ENCODE measurements at regions not wholly inside any gene's neighbourhood (a gene's known extent, or its start where the extent isn't known, plus 50 kb on each side); places are given as distances from the start of the nearest gene placed in this dataset.
"Not testable (repeated sequence)": the region's sequence is repeated elsewhere in the genome, so short reads cannot be mapped to it uniquely, and the experiment has no call there.

GRCh38 chr9:65430221-65430620 is 145.2 kb upstream of the FOXD4L5 start:
- Histone ChIP-seq H3K4me2 (ENCODE audit: low read length) (no peak overlapping the region), H3K4me3 (ENCODE audit: low read length) (no peak overlapping the region), H4K20me1 (ENCODE audit: control insufficient read depth, insufficient read depth, low read depth, low read length) (no peaks in the 10 kb centered on the region), H3K9me3 (ENCODE audit: control insufficient read depth, insufficient read depth, low read length) (peaks cover 29% of the 10 kb centered on the region), H3K36me3 (ENCODE audit: control insufficient read depth, low read length) (no peaks in the 10 kb centered on the region), H3K27me3 (ENCODE audit: control insufficient read depth, low read length) (no peaks in the 10 kb centered on the region), H3K4me1 (ENCODE audit: control insufficient read depth, low read length) (no peaks in the 10 kb centered on the region), H3K79me2 (ENCODE audit: control insufficient read depth, low read length) (no peaks in the 10 kb centered on the region), H3F3A (ENCODE audit: control insufficient read depth, insufficient read depth) (peaks cover 3% of the 10 kb centered on the region), H3K27ac (ENCODE audit: low read depth, low read length) (no peak overlapping the region), H3K9me2 (replicated peaks; ENCODE audit: control insufficient read depth, low read length) (no peaks in the 10 kb centered on the region)
- no peak for TF ChIP-seq EZH2phosphoT487 (IDR thresholded peaks at IDR 0.05; ENCODE audit: borderline replicate concordance, low read length)
- TF ChIP-seq CTCF (IDR thresholded peaks at IDR 0.05; ENCODE audit: low read depth, low read length, poor library complexity, severe bottlenecking), result no peak

GRCh38 chr9:65427361-65427760 is 142.4 kb upstream of the FOXD4L5 start:
- peaks cover 24% of the 10 kb centered on the region for H3K9me3 ChIP-seq (ENCODE audit: control insufficient read depth, insufficient read depth, low read length)
- H3K9me2 ChIP-seq (replicated peaks; ENCODE audit: control insufficient read depth, low read length); H3F3A ChIP-seq (ENCODE audit: control insufficient read depth, insufficient read depth); H3K4me3 ChIP-seq (ENCODE audit: low read length); H3K36me3 ChIP-seq (ENCODE audit: control insufficient read depth, low read length); H4K20me1 ChIP-seq (ENCODE audit: control insufficient read depth, insufficient read depth, low read depth, low read length); H3K4me2 ChIP-seq (ENCODE audit: low read length); H3K4me1 ChIP-seq (ENCODE audit: control insufficient read depth, low read length); H3K27ac ChIP-seq (ENCODE audit: low read depth, low read length); H3K27me3 ChIP-seq (ENCODE audit: control insufficient read depth, low read length); H3K79me2 ChIP-seq (ENCODE audit: control insufficient read depth, low read length): not testable (repeated sequence)

GRCh38 chr9:65426813-65427212 is 141.8 kb upstream of the FOXD4L5 start:
- not testable (repeated sequence) for H3K4me1 ChIP-seq (ENCODE audit: control insufficient read depth, low read length); H3F3A ChIP-seq (ENCODE audit: control insufficient read depth, insufficient read depth); H3K27me3 ChIP-seq (ENCODE audit: control insufficient read depth, low read length); H3K79me2 ChIP-seq (ENCODE audit: control insufficient read depth, low read length); H3K4me2 ChIP-seq (ENCODE audit: low read length); H3K27ac ChIP-seq (ENCODE audit: low read depth, low read length); H3K36me3 ChIP-seq (ENCODE audit: control insufficient read depth, low read length); H3K4me3 ChIP-seq (ENCODE audit: low read length); H4K20me1 ChIP-seq (ENCODE audit: control insufficient read depth, insufficient read depth, low read depth, low read length); H3K9me2 ChIP-seq (replicated peaks; ENCODE audit: control insufficient read depth, low read length)
- peaks cover 19% of the 10 kb centered on the region; the same call in 1 of the 2 replicates for H3K9me3 ChIP-seq (ENCODE audit: control insufficient read depth, insufficient read depth, low read length)

- Histone ChIP-seq H3K9me3 (ENCODE audit: control insufficient read depth, insufficient read depth, low read length) (peaks cover 18% of the 10 kb centered on the region; the same call in 1 of the 2 replicates), H3K4me3 (ENCODE audit: low read length) (no peak overlapping the region)
- TF ChIP-seq EZH2phosphoT487 (IDR thresholded peaks at IDR 0.05; ENCODE audit: borderline replicate concordance, low read length) (no peak), CTCF (IDR thresholded peaks at IDR 0.05; ENCODE audit: low read depth, low read length, poor library complexity, severe bottlenecking) (no peak)
Measured at GRCh38 chr9:65426231-65426630, 141.2 kb upstream of the FOXD4L5 start.

GRCh38 chr9:65425183-65425582 is 140.2 kb upstream of the FOXD4L5 start:
- H3K9me3 ChIP-seq (ENCODE audit: control insufficient read depth, insufficient read depth, low read length), result peaks cover 18% of the 10 kb centered on the region; the same call in 1 of the 2 replicates
- H3K27me3 ChIP-seq (ENCODE audit: control insufficient read depth, low read length); H3K27ac ChIP-seq (ENCODE audit: low read depth, low read length); H3K4me1 ChIP-seq (ENCODE audit: control insufficient read depth, low read length); H3K4me2 ChIP-seq (ENCODE audit: low read length); H3K4me3 ChIP-seq (ENCODE audit: low read length); H3K9me2 ChIP-seq (replicated peaks; ENCODE audit: control insufficient read depth, low read length); H3K36me3 ChIP-seq (ENCODE audit: control insufficient read depth, low read length); H4K20me1 ChIP-seq (ENCODE audit: control insufficient read depth, insufficient read depth, low read depth, low read length); H3K79me2 ChIP-seq (ENCODE audit: control insufficient read depth, low read length); H3F3A ChIP-seq (ENCODE audit: control insufficient read depth, insufficient read depth): not testable (repeated sequence)

More at GRCh38 chr9:65426231-65426630, 141.2 kb upstream of the FOXD4L5 start:
- Histone ChIP-seq H4K20me1 (ENCODE audit: control insufficient read depth, insufficient read depth, low read depth, low read length) (no peaks in the 10 kb centered on the region), H3K79me2 (ENCODE audit: control insufficient read depth, low read length) (no peaks in the 10 kb centered on the region), H3K27ac (ENCODE audit: low read depth, low read length) (no peak overlapping the region), H3K4me1 (ENCODE audit: control insufficient read depth, low read length) (no peaks in the 10 kb centered on the region), H3K4me2 (ENCODE audit: low read length) (no peak overlapping the region), H3K27me3 (ENCODE audit: control insufficient read depth, low read length) (no peaks in the 10 kb centered on the region), H3K9me2 (replicated peaks; ENCODE audit: control insufficient read depth, low read length) (no peaks in the 10 kb centered on the region), H3K36me3 (ENCODE audit: control insufficient read depth, low read length) (no peaks in the 10 kb centered on the region), H3F3A (ENCODE audit: control insufficient read depth, insufficient read depth) (peaks cover 6% of the 10 kb centered on the region; the same call in 1 of the 2 replicates)

- not testable (repeated sequence) for H3K4me1 ChIP-seq (ENCODE audit: control insufficient read depth, low read length); H3K36me3 ChIP-seq (ENCODE audit: control insufficient read depth, low read length); H3K79me2 ChIP-seq (ENCODE audit: control insufficient read depth, low read length); H3K27ac ChIP-seq (ENCODE audit: low read depth, low read length); H3K9me2 ChIP-seq (replicated peaks; ENCODE audit: control insufficient read depth, low read length); H3F3A ChIP-seq (ENCODE audit: control insufficient read depth, insufficient read depth); H4K20me1 ChIP-seq (ENCODE audit: control insufficient read depth, insufficient read depth, low read depth, low read length); H3K4me2 ChIP-seq (ENCODE audit: low read length); H3K27me3 ChIP-seq (ENCODE audit: control insufficient read depth, low read length); H3K4me3 ChIP-seq (ENCODE audit: low read length)
- peaks cover 18% of the 10 kb centered on the region; the same call in 1 of the 2 replicates for H3K9me3 ChIP-seq (ENCODE audit: control insufficient read depth, insufficient read depth, low read length)
Measured at GRCh38 chr9:65424437-65424984, 139.5 kb upstream of the FOXD4L5 start.
